ENCODE measurements at regions not wholly inside any gene's neighbourhood (a gene's known extent, or its start where the extent isn't known, plus 50 kb on each side); places are given as distances from the start of the nearest gene placed in this dataset.
A peak's percentile ranks its signal among the peaks of the same experiment; 100 is the strongest.
"Not testable (repeated sequence)": the region's sequence is repeated elsewhere in the genome, so short reads cannot be mapped to it uniquely, and the experiment has no call there.

DNA sequence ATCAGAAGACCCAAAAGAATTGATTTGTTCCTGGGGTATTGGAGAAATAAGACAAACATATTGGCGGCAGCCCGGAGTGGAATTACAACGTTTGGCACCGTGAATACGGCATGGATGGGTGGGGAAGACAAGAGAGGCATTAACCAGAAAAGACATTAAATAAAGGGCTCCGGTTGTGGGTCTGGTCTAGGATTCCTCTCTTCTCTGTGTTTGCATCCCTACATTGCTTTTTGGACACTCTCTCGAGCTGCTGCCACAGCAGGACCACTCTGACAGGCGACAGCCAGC, 138.7 kb upstream of the PALM2AKAP2 start:
- no peak for DNase-seq (ENCODE audit: low read depth)
- TF ChIP-seq, protein P1, sequence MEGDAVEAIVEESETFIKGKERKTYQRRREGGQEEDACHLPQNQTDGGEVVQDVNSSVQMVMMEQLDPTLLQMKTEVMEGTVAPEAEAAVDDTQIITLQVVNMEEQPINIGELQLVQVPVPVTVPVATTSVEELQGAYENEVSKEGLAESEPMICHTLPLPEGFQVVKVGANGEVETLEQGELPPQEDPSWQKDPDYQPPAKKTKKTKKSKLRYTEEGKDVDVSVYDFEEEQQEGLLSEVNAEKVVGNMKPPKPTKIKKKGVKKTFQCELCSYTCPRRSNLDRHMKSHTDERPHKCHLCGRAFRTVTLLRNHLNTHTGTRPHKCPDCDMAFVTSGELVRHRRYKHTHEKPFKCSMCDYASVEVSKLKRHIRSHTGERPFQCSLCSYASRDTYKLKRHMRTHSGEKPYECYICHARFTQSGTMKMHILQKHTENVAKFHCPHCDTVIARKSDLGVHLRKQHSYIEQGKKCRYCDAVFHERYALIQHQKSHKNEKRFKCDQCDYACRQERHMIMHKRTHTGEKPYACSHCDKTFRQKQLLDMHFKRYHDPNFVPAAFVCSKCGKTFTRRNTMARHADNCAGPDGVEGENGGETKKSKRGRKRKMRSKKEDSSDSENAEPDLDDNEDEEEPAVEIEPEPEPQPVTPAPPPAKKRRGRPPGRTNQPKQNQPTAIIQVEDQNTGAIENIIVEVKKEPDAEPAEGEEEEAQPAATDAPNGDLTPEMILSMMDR (conservative IDR thresholded peaks at IDR 0.05; ENCODE audit: low read depth, low read length): no peak
- H3K4me3 ChIP-seq (ENCODE audit: low read depth, low read length): no peak overlapping the region

DNA sequence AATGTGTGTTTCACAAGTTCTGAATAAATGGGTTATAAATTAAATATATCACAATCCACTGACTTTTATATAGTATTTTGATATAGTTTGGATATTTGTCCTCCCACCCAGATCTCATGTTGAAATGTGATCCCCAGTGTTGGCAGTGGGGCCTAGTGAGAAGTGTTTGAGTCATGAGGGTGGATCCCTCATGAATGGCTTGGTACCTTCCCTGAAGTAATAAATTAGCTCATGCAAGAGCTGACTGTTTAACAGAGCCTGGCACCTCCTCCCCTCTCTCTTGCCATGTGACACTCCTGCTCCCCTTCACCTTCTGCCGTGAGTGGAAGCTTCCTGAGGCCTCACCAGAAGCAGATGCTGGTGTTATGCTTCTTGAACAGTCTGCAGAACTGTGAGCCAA, 127.9 kb upstream of the PALM2AKAP2 start:
- H3K4me3 ChIP-seq (ENCODE audit: low read depth, low read length): no peak overlapping the region
- TF ChIP-seq, protein P1 (conservative IDR thresholded peaks at IDR 0.05; ENCODE audit: low read depth, low read length): no peak
- DNase-seq (ENCODE audit: low read depth): no peak

DNA sequence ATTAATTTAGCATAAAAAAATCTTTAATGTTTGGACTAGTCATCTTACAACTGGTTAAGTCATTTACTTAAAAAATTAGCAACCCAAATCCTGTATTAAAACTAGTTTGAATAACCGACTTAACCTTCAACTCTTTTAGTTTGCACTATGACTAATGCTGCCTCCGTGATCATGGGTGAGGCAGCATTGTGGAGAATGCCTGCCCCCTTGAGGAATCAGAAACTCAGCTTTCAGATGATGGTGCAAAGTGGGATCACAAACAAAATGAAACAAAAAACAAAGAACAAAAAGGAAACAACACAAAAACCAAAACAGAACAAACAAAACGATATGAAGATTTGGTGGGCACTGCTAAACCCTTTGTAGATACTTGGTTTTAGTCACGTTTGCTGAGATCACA, 127.0 kb upstream of the PALM2AKAP2 start:
- no peak overlapping the region for H3K4me3 ChIP-seq (ENCODE audit: low read depth, low read length)
- TF ChIP-seq, protein P1 (conservative IDR thresholded peaks at IDR 0.05; ENCODE audit: low read depth, low read length): peak; percentile 72
- no peak for DNase-seq (ENCODE audit: low read depth)

DNA sequence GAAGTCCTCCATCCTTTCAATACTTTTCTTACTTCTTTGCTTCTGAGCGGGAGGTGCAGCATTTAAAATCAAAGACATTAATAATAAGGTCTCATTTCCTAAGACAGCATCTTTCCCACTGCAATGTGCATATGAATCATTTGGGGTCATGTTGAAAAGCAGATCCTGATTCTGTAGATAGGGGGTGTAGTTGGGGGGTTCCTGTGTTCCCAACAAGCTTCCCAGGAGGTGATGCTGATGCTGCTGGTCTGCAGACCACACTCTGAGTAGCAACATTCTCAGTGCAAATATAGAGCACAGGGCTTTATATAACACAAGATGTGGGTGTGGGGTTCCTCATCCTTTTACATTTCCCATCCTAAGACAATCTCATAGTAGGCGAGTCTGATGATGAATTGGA, 126.5 kb upstream of the PALM2AKAP2 start:
- no peak overlapping the region for H3K4me3 ChIP-seq (ENCODE audit: low read depth, low read length)
- TF ChIP-seq, protein P1 (conservative IDR thresholded peaks at IDR 0.05; ENCODE audit: low read depth, low read length): no peak
- DNase-seq (ENCODE audit: low read depth): no peak

DNA sequence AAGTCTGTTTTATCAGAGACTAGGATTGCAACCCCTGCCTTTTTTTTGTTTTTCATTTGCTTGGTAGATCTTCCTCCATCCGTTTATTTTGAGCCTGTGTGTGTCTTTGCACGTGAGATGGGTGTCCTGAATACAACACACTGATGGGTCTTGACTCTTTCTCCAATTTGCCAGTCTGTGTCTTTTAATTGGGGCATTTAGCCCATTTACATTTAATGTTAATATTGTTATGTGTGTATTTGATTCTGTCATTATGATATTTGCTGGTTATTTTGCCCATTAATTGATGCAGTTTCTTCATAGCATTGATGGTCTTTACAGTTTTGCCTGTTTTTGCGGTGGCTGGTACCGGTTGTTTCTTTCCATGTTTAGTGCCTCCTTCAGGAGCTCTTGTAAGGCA, 116.0 kb upstream of the PALM2AKAP2 start:
- H3K4me3 ChIP-seq (ENCODE audit: low read depth, low read length); DNase-seq (ENCODE audit: low read depth): not testable (repeated sequence)

GRCh38 chr9:109665736-109666135, 114.3 kb upstream of the PALM2AKAP2 start:
- DNase-seq (ENCODE audit: low read depth); H3K4me3 ChIP-seq (ENCODE audit: low read depth, low read length): not testable (repeated sequence)

GRCh38 chr9:109681301-109681700, 98.7 kb upstream of the PALM2AKAP2 start:
- no peak for DNase-seq (ENCODE audit: low read depth)
- H3K4me3 ChIP-seq (ENCODE audit: low read depth, low read length): no peak overlapping the region
- TF ChIP-seq, protein P1 (conservative IDR thresholded peaks at IDR 0.05; ENCODE audit: low read depth, low read length): no peak

- TF ChIP-seq, protein P1 (conservative IDR thresholded peaks at IDR 0.05; ENCODE audit: low read depth, low read length): no peak
- H3K4me3 ChIP-seq (ENCODE audit: low read depth, low read length): no peak overlapping the region
- no peak for DNase-seq (ENCODE audit: low read depth)
These were observed 97.8 kb upstream of the PALM2AKAP2 start for GRCh38 chr9:109682227-109682626.
